Loucy (cell line): ENCODE measurements at regions not wholly inside any gene's neighbourhood (a gene's known extent, or its start where the extent isn't known, plus 50 kb on each side); places are given as distances from the start of the nearest gene placed in this dataset.

Experiments
- H2AFZ ChIP-seq: fragments of 200-600 bp; sonication (generic); 2 replicates; pipeline ENCODE4 v1.6.0; 2016; ENCODE audit warnings: antibody characterized with exemption, mild to moderate bottlenecking, low read length, moderate library complexity
- H3F3A ChIP-seq: fragments of 200-600 bp; 2 replicates; pipeline ENCODE4 v1.6.0; 2016; ENCODE audit warnings: antibody characterized with exemption, low read depth, mild to moderate bottlenecking
- H3K27me3 ChIP-seq: fragments of 200-600 bp; sonication (generic); 2 replicates; pipeline ENCODE4 v1.6.1; 2014; ENCODE audit warnings: low read length, mild to moderate bottlenecking; ENCODE audit not compliant: insufficient read depth, poor library complexity, severe bottlenecking
- H3K36me3 ChIP-seq: fragments of 200-600 bp; sonication (generic); 2 replicates; pipeline ENCODE4 v1.6.1; 2016; ENCODE audit warnings: low read length; ENCODE audit not compliant: insufficient read depth
- H3K4me1 ChIP-seq: fragments of 200-600 bp; sonication (generic); 2 replicates; pipeline ENCODE4 v1.5.1; 2014; ENCODE audit warnings: low read length, mild to moderate bottlenecking; ENCODE audit not compliant: insufficient read depth, poor library complexity, severe bottlenecking
- H3K4me2 ChIP-seq: fragments of 200-600 bp; sonication (generic); 2 replicates; pipeline ENCODE4 v1.6.0; 2014; ENCODE audit warnings: antibody characterized with exemption, low read length, low read depth, mild to moderate bottlenecking; ENCODE audit not compliant: poor library complexity, severe bottlenecking
- H3K4me3 ChIP-seq: fragments of 200-600 bp; sonication (generic); 2 replicates; pipeline ENCODE4 v1.5.1; 2014; ENCODE audit warnings: low read length, mild to moderate bottlenecking, mixed read lengths; ENCODE audit not compliant: poor library complexity, severe bottlenecking
- H3K79me2 ChIP-seq: fragments of 200-600 bp; sonication (generic); 2 replicates; pipeline ENCODE4 v1.6.1; 2014; ENCODE audit warnings: low read length; ENCODE audit not compliant: insufficient read depth
- H3K9ac ChIP-seq: fragments of 200-600 bp; sonication (generic); 2 replicates; pipeline ENCODE4 v1.6.0; 2014; ENCODE audit warnings: mild to moderate bottlenecking, low read depth, low read length, moderate library complexity; ENCODE audit not compliant: poor library complexity, severe bottlenecking
- H3K9me2 ChIP-seq: fragments of 200-600 bp; sonication (generic); replicated peaks from 2 replicates; pipeline ENCODE4 v1.6.1; 2016; ENCODE audit warnings: low read depth, low read length, mixed read lengths
- H3K9me3 ChIP-seq: fragments of 200-600 bp; sonication (generic); 2 replicates; pipeline ENCODE4 v1.6.1; 2014; ENCODE audit warnings: mild to moderate bottlenecking, antibody characterized with exemption, low read length, low read depth; ENCODE audit not compliant: insufficient read depth
- H4K20me1 ChIP-seq: fragments of 200-600 bp; sonication (generic); 2 replicates; pipeline ENCODE4 v1.6.0; 2014; ENCODE audit warnings: antibody characterized with exemption, low read length, mild to moderate bottlenecking; ENCODE audit not compliant: insufficient read depth, poor library complexity, severe bottlenecking
- CTCF ChIP-seq: fragments of 200-600 bp; sonication (generic); conservative IDR thresholded peaks from 2 replicates; pipeline ENCODE4 v1.5.1; 2014; ENCODE audit warnings: mild to moderate bottlenecking, antibody characterized with exemption, low read length
- EZH2phosphoT487 ChIP-seq: fragments of 200-600 bp; IDR thresholded peaks from 2 replicates; pipeline ENCODE4 v1.6.1; 2018; ENCODE audit warnings: antibody characterized with exemption, mild to moderate bottlenecking, moderate library complexity, borderline replicate concordance

- no peak overlapping the region for H2AFZ ChIP-seq
- no peaks in the 10 kb centered on the region for H3K9me3 ChIP-seq
- no peaks in the 10 kb centered on the region for H3K27me3 ChIP-seq
Observed at GRCh38 chr16:8374586-8375231, 215.6 kb downstream of the TMEM114 start.

GRCh38 chr16:8373676-8374431 lies 216.5 kb downstream of the TMEM114 start:
- Histone ChIP-seq H3K4me2 (no peak overlapping the region), H4K20me1 (no peaks in the 10 kb centered on the region), H3K79me2 (no peaks in the 10 kb centered on the region), H3F3A (no peaks in the 10 kb centered on the region), H2AFZ (no peak overlapping the region), H3K36me3 (no peaks in the 10 kb centered on the region), H3K9ac (no peak overlapping the region), H3K9me3 (no peaks in the 10 kb centered on the region), H3K9me2 (no peaks in the 10 kb centered on the region), H3K4me1 (no peaks in the 10 kb centered on the region), H3K27me3 (no peaks in the 10 kb centered on the region), H3K4me3 (no peak overlapping the region)
- no peak for TF ChIP-seq CTCF
- TF ChIP-seq EZH2phosphoT487, result no peak

More at GRCh38 chr16:8374586-8375231, 215.6 kb downstream of the TMEM114 start:
- no peaks in the 10 kb centered on the region for H3K79me2 ChIP-seq
- no peaks in the 10 kb centered on the region for H3F3A ChIP-seq
- H3K4me1 ChIP-seq, result no peaks in the 10 kb centered on the region
- TF ChIP-seq EZH2phosphoT487, result no peak
- no peak for TF ChIP-seq CTCF
- no peaks in the 10 kb centered on the region for H4K20me1 ChIP-seq
- no peak overlapping the region for H3K9ac ChIP-seq
- H3K4me2 ChIP-seq, result no peak overlapping the region
- H3K36me3 ChIP-seq, result no peaks in the 10 kb centered on the region
- no peak overlapping the region for H3K4me3 ChIP-seq
- H3K9me2 ChIP-seq, result no peaks in the 10 kb centered on the region

GRCh38 chr16:8372141-8372540 lies 218.2 kb downstream of the TMEM114 start:
- Histone ChIP-seq H3K4me2 (no peak overlapping the region), H3K79me2 (no peaks in the 10 kb centered on the region), H3K4me3 (no peak overlapping the region), H3K27me3 (no peaks in the 10 kb centered on the region), H3K36me3 (no peaks in the 10 kb centered on the region), H3F3A (no peaks in the 10 kb centered on the region), H2AFZ (no peak overlapping the region), H3K4me1 (no peaks in the 10 kb centered on the region), H3K9ac (no peak overlapping the region), H3K9me2 (no peaks in the 10 kb centered on the region), H3K9me3 (no peaks in the 10 kb centered on the region), H4K20me1 (no peaks in the 10 kb centered on the region)
- no peak for TF ChIP-seq CTCF
- no peak for TF ChIP-seq EZH2phosphoT487
